AG04449 (cell line): ENCODE measurements at regions not wholly inside any gene's neighbourhood (a gene's known extent, or its start where the extent isn't known, plus 50 kb on each side); places are given as distances from the start of the nearest gene placed in this dataset.

Experiments used
- CTCF ChIA-PET: fragments of 350-600 bp; formaldehyde crosslinking; extraction: SDS; loops from one replicate; lab custom pipeline; 2021; ENCODE audit warnings: antibody characterized with exemption; lab: Yijun Ruan, JAX
- POLR2A ChIA-PET: fragments of 400-600, 350-600 bp; formaldehyde crosslinking; extraction: SDS; loops from one replicate; lab custom pipeline; 2020; ENCODE audit warnings: antibody characterized with exemption, inconsistent platforms; lab: Yijun Ruan, JAX
- DNase-seq: peaks from one replicate; pipeline ENCODE4 v3.0.0-alpha.2; 2010; ENCODE audit warnings: low read depth, low spot score
- H3K4me3 ChIP-seq: 2 replicates; pipeline ENCODE4 v1.5.1; 2011; ENCODE audit warnings: low read depth, mild to moderate bottlenecking, control low read depth, low read length
- TF ChIP-seq, protein P1 (sequence below): IDR thresholded peaks from one replicate; pipeline ENCODE4 v1.5.1; 2011; ENCODE audit warnings: mild to moderate bottlenecking, moderate library complexity, low read length, control low read depth, inconsistent platforms; ENCODE audit not compliant: insufficient read depth; ENCODE audit errors: missing control alignments

GRCh38 chr18:29184654-29185053, 1007.7 kb upstream of the CDH2 start:
- DNase-seq: no peak
- TF ChIP-seq, protein P1, sequence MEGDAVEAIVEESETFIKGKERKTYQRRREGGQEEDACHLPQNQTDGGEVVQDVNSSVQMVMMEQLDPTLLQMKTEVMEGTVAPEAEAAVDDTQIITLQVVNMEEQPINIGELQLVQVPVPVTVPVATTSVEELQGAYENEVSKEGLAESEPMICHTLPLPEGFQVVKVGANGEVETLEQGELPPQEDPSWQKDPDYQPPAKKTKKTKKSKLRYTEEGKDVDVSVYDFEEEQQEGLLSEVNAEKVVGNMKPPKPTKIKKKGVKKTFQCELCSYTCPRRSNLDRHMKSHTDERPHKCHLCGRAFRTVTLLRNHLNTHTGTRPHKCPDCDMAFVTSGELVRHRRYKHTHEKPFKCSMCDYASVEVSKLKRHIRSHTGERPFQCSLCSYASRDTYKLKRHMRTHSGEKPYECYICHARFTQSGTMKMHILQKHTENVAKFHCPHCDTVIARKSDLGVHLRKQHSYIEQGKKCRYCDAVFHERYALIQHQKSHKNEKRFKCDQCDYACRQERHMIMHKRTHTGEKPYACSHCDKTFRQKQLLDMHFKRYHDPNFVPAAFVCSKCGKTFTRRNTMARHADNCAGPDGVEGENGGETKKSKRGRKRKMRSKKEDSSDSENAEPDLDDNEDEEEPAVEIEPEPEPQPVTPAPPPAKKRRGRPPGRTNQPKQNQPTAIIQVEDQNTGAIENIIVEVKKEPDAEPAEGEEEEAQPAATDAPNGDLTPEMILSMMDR: no peak
- ChIA-PET POLR2A (interaction anchor here (0.8 kb wide), 1 partner anchor 18 kb away, joined by 3 read pairs; no protein-coding TSS in a partner anchor), CTCF (no interaction called here)
- H3K4me3 ChIP-seq: no peak overlapping the region

GRCh38 chr18:29181151-29181901, 1004.4 kb upstream of the CDH2 start:
- no peak overlapping the region for H3K4me3 ChIP-seq
- peak; percentile 91 for DNase-seq
- ChIA-PET CTCF (no interaction called here), POLR2A (interaction anchor here (0.8 to 1.0 kb wide), 2 partner anchors 16 kb away, joined by 3 to 6 read pairs; no protein-coding TSS in a partner anchor)
- TF ChIP-seq, protein P1: no peak

GRCh38 chr18:29176681-29177080, 999.8 kb upstream of the CDH2 start:
- no peak for DNase-seq
- POLR2A ChIA-PET: no interaction called here
- TF ChIP-seq, protein P1: no peak
- H3K4me3 ChIP-seq: no peak overlapping the region
- CTCF ChIA-PET: no interaction called here

DNA sequence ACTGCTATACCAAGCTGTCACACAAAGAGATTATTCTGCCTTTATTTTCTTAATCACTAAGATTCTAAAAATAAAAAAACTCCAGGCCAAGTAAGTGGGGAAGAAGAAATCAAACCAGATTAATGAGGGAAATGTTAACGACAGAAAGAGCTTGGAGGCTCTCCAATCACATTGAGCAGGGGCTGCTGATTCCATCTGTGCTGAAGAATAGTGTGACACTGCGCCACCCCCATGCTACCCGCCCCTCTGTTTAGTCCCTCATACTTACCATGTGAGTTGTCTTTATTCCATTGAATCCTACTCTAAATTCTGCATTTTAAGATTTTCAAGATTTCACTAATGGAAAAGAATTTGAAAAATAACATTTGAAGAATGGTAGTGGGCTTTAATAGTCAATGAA, 998.0 kb upstream of the CDH2 start:
- no peak overlapping the region for H3K4me3 ChIP-seq
- DNase-seq: no peak
- TF ChIP-seq, protein P1: no peak
- POLR2A ChIA-PET: no interaction called here
- CTCF ChIA-PET: interaction anchor here (0.5 to 1.1 kb wide), 2 partner anchors 9 to 267 kb away, joined by 3 to 4 read pairs; no protein-coding TSS in a partner anchor

DNA sequence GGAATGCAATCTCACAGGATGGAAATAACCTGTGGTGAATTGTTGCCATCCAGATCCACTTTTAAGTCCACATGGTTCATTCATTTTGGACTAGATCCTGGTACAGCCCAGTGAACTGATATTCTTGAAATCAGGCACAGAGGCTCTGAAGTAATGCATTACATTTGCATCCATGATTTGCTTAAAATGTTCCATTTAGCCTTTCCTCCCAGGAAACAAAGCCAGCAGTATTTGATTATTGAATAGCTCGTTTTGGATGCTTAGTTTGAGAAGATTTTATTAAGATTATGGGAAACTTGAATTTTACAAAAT, 995.8 kb upstream of the CDH2 start:
- CTCF ChIA-PET: no interaction called here
- no peak for DNase-seq
- POLR2A ChIA-PET: no interaction called here
- TF ChIP-seq, protein P1: no peak
- H3K4me3 ChIP-seq: no peak overlapping the region

DNA sequence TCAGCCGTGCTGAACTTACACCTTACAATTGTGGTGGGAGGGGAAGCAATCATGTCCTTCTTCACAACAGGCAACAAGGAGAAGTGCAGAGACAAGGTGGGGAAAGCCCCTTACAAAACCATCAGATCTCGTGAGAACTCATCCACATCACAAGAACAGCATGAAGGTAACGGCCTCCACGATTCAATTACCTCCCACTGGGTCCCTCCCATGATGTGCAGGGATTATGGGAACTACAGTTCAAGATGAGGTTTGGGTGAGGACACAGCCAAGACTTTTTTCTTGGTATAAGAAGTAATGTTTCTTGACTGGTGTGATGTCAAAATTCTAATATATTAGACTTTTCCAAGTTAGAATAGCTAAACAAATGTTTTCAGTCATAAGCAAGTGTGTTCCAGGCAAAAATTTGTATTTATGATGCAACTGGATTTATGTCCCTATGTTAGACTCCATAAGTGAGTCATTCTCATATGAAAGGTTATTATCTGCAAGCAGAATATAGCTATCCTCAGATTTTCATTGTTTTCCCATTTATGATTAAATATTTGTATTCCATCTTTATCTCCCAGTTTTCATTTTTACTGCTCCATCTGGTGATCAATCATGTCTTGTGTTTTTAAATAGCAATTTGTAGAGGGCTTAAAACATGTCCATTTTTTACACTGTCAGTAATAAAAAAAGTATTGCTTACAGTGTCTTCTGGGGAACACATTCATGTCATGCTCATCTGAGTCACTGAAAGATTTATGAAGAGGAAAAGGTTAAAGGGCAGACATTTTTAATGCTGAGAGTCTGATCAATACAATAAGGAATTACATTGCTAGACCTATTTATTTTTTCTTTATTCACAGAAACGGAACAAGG, 995.2 kb upstream of the CDH2 start:
- no peak for DNase-seq
- POLR2A ChIA-PET: no interaction called here
- CTCF ChIA-PET: no interaction called here
- TF ChIP-seq, protein P1: no peak
- H3K4me3 ChIP-seq: no peak overlapping the region
